ENCODE measurements at regions not wholly inside any gene's neighbourhood (a gene's known extent, or its start where the extent isn't known, plus 50 kb on each side); places are given as distances from the start of the nearest gene placed in this dataset.

GRCh38 chr18:51397347-51397962, 200.0 kb upstream of the MEX3C start:
- no peak for DNase-seq (ENCODE audit: extremely low read depth, low read depth)

GRCh38 chr18:51398104-51398503, 200.6 kb upstream of the MEX3C start:
- no peak for DNase-seq (ENCODE audit: extremely low read depth, low read depth)

- DNase-seq (ENCODE audit: extremely low read depth, low read depth), result no peak
Measured at GRCh38 chr18:51399491-51400122, 202.1 kb upstream of the MEX3C start.

- DNase-seq (ENCODE audit: extremely low read depth, low read depth), result no peak
Measured at GRCh38 chr18:51400721-51401120, 203.2 kb upstream of the MEX3C start.

- DNase-seq (ENCODE audit: extremely low read depth, low read depth), result no peak
Measured at GRCh38 chr18:51401912-51402311, 204.4 kb upstream of the MEX3C start.

- no peak for DNase-seq (ENCODE audit: extremely low read depth, low read depth)
Measured at GRCh38 chr18:51404620-51405019, 207.1 kb upstream of the MEX3C start.

GRCh38 chr18:51405683-51406477, 208.4 kb upstream of the MEX3C start:
- no peak for DNase-seq (ENCODE audit: extremely low read depth, low read depth)

- DNase-seq (ENCODE audit: extremely low read depth, low read depth), result no peak
Measured at GRCh38 chr18:51417643-51418483, 220.4 kb upstream of the MEX3C start.

GRCh38 chr18:51425475-51425874, 228.0 kb upstream of the MEX3C start:
- no peak for DNase-seq (ENCODE audit: extremely low read depth, low read depth)

GRCh38 chr18:51425889-51426288, 228.4 kb upstream of the MEX3C start:
- no peak for DNase-seq (ENCODE audit: extremely low read depth, low read depth)

- no peak for DNase-seq (ENCODE audit: extremely low read depth, low read depth)
Measured at GRCh38 chr18:51426996-51427395, 229.5 kb upstream of the MEX3C start.

- no peak for DNase-seq (ENCODE audit: extremely low read depth, low read depth)
Measured at GRCh38 chr18:51429644-51430043, 232.2 kb upstream of the MEX3C start.

- DNase-seq (ENCODE audit: extremely low read depth, low read depth), result no peak
Measured at GRCh38 chr18:51430538-51430937, 233.1 kb upstream of the MEX3C start.

- DNase-seq (ENCODE audit: extremely low read depth, low read depth), result no peak
Measured at GRCh38 chr18:51433296-51433695, 235.8 kb upstream of the MEX3C start.

GRCh38 chr18:51433881-51434280, 236.4 kb upstream of the MEX3C start:
- no peak for DNase-seq (ENCODE audit: extremely low read depth, low read depth)

- DNase-seq (ENCODE audit: extremely low read depth, low read depth), result peak; percentile 50
Measured at GRCh38 chr18:51437280-51438271, 240.1 kb upstream of the MEX3C start.

GRCh38 chr18:51438797-51439350, 241.4 kb upstream of the MEX3C start:
- DNase-seq (ENCODE audit: extremely low read depth, low read depth), result no peak

- no peak for DNase-seq (ENCODE audit: extremely low read depth, low read depth)
Measured at GRCh38 chr18:51442012-51442411, 244.5 kb upstream of the MEX3C start.

- DNase-seq (ENCODE audit: extremely low read depth, low read depth), result no peak
Measured at GRCh38 chr18:51446571-51447210, 249.2 kb upstream of the MEX3C start.

All from NCI-H460 (cell line).